Heart left ventricle (tissue), 16 donors: ENCODE measurements at regions not wholly inside any gene's neighbourhood (a gene's known extent, or its start where the extent isn't known, plus 50 kb on each side); places are given as distances from the start of the nearest gene placed in this dataset.

Source experiments
- ATAC-seq, 4 donors: fragments of 200-7000 bp; cut with Tn5 transposase; one replicate each; pipeline ENCODE4 v1.9.1; 2020 to 2022; ENCODE audit warnings: moderate library complexity in 4 of 4, mild to moderate bottlenecking in 3 of 4, moderate number of reproducible peaks in 1 of 4
- DNase-seq, 5 donors: peaks; one replicate each; pipeline ENCODE4 v3.0.0-alpha.2; 2020
- H3K27ac ChIP-seq, 12 donors: fragments of 200-600 bp; sonication (generic) in 4 of 12; one replicate each; pipeline versions ENCODE4 v1.5.0 to v1.8.0; 2016 to 2022; ENCODE audit warnings: mild to moderate bottlenecking in 2 of 12
- H3K27me3 ChIP-seq, 9 donors: fragments of 200-600 bp; sonication (generic) in 2 of 9; one replicate each; pipeline versions ENCODE4 v1.5.1 to v1.8.0; 2016 to 2022; ENCODE audit warnings: mild to moderate bottlenecking in 3 of 9
- H3K36me3 ChIP-seq, 9 donors: fragments of 200-600 bp; sonication (generic) in 2 of 9; one replicate each; pipeline versions ENCODE4 v1.5.0 to v1.8.0; 2018 to 2022; ENCODE audit warnings: mild to moderate bottlenecking in 2 of 9
- H3K4me1 ChIP-seq, 12 donors: fragments of 200-600 bp; sonication (generic) in 4 of 12; one replicate each; pipeline versions ENCODE4 v1.5.0 to v1.8.0; 2016 to 2022; ENCODE audit warnings: mild to moderate bottlenecking in 3 of 12
- H3K4me3 ChIP-seq, 12 donors: fragments of 200-600 bp; sonication (generic) in 4 of 12; one replicate each; pipeline versions ENCODE4 v1.5.0 to v1.8.0; 2017 to 2022; ENCODE audit warnings: mild to moderate bottlenecking in 9 of 12, moderate library complexity in 4 of 12
- H3K9me3 ChIP-seq, 12 donors: fragments of 200-600 bp; sonication (generic) in 4 of 12; one replicate each; pipeline versions ENCODE4 v1.5.0 to v1.8.0; 2016 to 2022; ENCODE audit warnings: mild to moderate bottlenecking in 1 of 12
- POLR2A ChIP-seq, 2 donors: fragments of 450-650 bp; IDR thresholded peaks; one replicate each; pipeline ENCODE4 v1.6.1; 2017; ENCODE audit warnings: antibody characterized with exemption in 2 of 2, mild to moderate bottlenecking in 2 of 2, moderate library complexity in 2 of 2
- WGBS, 4 donors: extraction: QIAGEN DNeasy Blood & Tissue Kit in 2 of 4; methylation state at CpG; one replicate each; pipeline versions ENCODE4 v1.1.5 to v1.1.7; 2013 to 2018; 5-methylcytosine and 5-hydroxymethylcytosine counted together
- intact Hi-C, 10 donors: fragments of 100-400 bp; cut with DNase I; formaldehyde crosslinking; loops; one replicate each; pipeline versions ENCODE4 v1.11.1 to v1.14.2; 2022
- TF ChIP-seq, protein P1 (sequence below), 12 donors: fragments of 200-600 bp; sonication (generic) in 4 of 12; IDR thresholded peaks; one replicate each; pipeline versions ENCODE4 v1.5.0 to v1.8.0; 2018 to 2022; ENCODE audit warnings: antibody characterized with exemption in 12 of 12, mild to moderate bottlenecking in 5 of 12
- donor health status: ischemic (EF 13 %, LVEDD 7.1; RV severe dilation, severe dysfunction).
- donor health status: healthy with polysubstance abuse.
- donor health status: DM: no; HTN: yes; CAD: no.
- donor health status: DM: no; HTN: no; CAD: no.
- donor health status: ischemic (EF 25% LVEDD 6.9; RV normal size, moderate dysfunction).
- donor health status: ischemic (EF 25% LVEDD 5.7; RV mildly dilated, moderate dysfunction).
- donor health status: healthy.
- donor health status: DM: yes; HTN: yes; CAD: no.
- donor health status: ischemic (EF 35%, LVEDD 5.7; RV mildly dilated, moderate dysfunction).
- donor health status: nonischemic (EF 11% LVEDD 7.7; RV severe dilation, severe dysfunction).
- donor health status: DM: yes; HTN: yes; CAD: no.
- donor health status: PGD.
- donor health status: ischemic (EF 29% LVEDD 5.4; RV normal size, mild dysfunction).
- donor health status: nonischemic (EF 23%, LVEDD 6.1; RV moderate dilation, normal function).

DNA sequence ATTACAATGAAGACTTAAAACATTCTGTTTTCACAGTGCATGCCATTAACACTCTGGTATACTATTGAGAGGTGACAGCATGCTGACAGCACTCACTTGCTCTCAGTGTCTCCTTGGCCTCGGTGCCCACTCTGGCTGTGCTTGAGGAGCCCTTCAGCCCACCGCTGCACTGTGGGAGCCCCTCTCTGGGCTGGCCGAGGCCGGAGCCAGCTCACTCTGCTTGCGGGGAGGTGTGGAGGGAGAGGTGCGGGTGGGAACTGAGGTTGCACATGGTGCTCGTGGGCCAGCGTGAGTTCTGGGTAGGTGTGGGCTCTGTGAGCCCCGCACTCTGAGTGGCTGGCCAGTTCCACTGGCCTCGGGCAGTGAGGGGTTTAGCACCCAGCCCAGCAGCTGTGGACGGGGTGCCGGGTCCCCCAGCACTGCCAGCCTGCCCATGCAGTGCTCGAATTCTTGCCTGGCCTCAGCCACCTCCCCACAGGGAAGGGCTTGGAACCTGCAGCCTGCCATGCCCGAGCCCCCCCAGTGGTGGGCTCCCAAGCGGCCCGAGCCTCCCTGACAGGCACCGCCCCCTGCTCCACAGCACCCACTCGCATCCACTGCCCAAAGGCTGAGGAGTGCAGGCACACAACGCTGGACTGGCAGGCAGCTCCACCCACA is 135.3 kb upstream of the AR start:
- Histone ChIP-seq H3K4me3 (no peak overlapping the region), H3K36me3 (no peaks in the 10 kb centered on the region), H3K4me1 (no peaks in the 10 kb centered on the region), H3K27me3 (no peaks in the 10 kb centered on the region), H3K9me3 (peaks cover 0 to 12% (median 0%) of the 10 kb centered on the region in 12 donors), H3K27ac (no peak overlapping the region)
- WGBS, 4 donors: 79 to 89% (median 87%) methylated on average over 17 to 19 of the region's 19 CpGs
- DNase-seq (no peak), ATAC-seq (no peak)
- TF ChIP-seq POLR2A (IDR thresholded peaks at IDR 0.05): no peak
- TF ChIP-seq, protein P1, sequence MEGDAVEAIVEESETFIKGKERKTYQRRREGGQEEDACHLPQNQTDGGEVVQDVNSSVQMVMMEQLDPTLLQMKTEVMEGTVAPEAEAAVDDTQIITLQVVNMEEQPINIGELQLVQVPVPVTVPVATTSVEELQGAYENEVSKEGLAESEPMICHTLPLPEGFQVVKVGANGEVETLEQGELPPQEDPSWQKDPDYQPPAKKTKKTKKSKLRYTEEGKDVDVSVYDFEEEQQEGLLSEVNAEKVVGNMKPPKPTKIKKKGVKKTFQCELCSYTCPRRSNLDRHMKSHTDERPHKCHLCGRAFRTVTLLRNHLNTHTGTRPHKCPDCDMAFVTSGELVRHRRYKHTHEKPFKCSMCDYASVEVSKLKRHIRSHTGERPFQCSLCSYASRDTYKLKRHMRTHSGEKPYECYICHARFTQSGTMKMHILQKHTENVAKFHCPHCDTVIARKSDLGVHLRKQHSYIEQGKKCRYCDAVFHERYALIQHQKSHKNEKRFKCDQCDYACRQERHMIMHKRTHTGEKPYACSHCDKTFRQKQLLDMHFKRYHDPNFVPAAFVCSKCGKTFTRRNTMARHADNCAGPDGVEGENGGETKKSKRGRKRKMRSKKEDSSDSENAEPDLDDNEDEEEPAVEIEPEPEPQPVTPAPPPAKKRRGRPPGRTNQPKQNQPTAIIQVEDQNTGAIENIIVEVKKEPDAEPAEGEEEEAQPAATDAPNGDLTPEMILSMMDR (IDR thresholded peaks at IDR 0.05): no peak
- intact Hi-C loops: no loop called here

DNA sequence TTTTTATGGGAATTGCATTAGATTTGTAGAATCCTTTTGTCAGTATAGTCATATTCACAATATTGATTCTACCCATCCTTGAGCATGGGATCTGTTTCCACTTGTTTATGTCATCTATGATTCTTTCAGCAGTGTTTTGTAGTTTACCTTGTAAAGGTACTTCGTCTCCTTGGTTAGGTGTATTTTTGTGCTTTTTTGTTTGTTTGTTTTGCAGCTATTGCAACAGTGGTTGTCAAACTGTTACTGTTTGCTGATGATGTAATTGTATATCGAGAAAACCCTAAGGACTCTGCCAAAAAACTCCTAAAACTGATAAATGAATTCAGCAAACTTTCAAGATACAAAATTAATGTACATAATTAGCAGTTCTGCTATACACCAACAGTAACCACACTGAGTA is 127.9 kb upstream of the AR start:
- 74 to 82% (median 77%) methylated on average over 2 of the region's 2 CpGs for WGBS, 4 donors
- ATAC-seq: no peak
- H3K36me3 ChIP-seq: no peaks in the 10 kb centered on the region

DNA sequence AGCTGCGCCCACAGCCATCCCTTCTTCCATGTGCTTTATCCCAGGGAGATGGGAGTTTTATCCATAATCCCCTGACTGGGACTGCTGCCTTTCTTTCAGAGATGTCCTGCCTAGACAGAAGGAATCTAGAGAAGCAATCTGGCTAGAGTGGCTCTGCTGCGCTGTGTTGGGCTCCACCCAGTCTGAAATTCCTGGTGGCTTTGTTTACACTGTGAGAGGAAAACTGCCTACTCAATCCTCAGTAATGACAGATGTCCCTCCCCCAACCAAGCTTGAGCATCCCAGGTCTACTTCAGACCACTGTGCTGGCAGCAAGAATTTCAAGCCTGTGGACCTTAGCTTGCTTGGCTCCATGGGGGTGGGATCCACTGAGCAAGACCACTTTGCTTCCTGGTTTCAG is 116.9 kb upstream of the AR start:
- 82 to 92% (median 84%) methylated on average over 2 of the region's 2 CpGs for WGBS, 4 donors

More for the DNA sequence above, 127.9 kb upstream of the AR start:
- Histone ChIP-seq H3K27me3 (no peaks in the 10 kb centered on the region), H3K9me3 (peaks cover 0 to 26% (median 8%) of the 10 kb centered on the region in 12 donors), H3K4me1 (no peaks in the 10 kb centered on the region), H3K4me3 (no peak overlapping the region), H3K27ac (no peak overlapping the region)
- no peak for DNase-seq
- no peak for TF ChIP-seq POLR2A (IDR thresholded peaks at IDR 0.05)
- TF ChIP-seq, protein P1 (IDR thresholded peaks at IDR 0.05): no peak
- intact Hi-C loops: no loop called here

DNA sequence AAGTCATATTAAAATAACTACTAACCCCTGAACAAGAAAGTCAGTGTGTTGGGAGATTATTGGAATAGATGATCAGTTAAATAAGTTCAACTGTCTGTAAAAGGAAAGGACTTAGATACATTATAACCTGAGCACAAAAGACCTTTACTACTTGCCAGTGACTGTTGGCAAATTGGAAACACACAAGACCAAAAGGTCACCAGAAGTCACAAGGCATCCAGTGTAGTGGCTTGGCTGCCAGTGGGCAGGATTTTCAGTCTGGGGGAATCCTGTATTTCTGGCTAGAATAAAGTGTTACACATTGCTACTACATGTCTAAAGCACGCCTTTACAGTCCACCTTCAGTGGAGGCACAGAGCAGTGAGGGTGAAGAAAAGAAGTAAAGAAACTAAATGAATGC is 108.3 kb upstream of the AR start:
- Histone ChIP-seq H3K27me3 (no peaks in the 10 kb centered on the region), H3K36me3 (no peaks in the 10 kb centered on the region), H3K4me1 (no peaks in the 10 kb centered on the region), H3K27ac (no peak overlapping the region), H3K4me3 (no peak overlapping the region), H3K9me3 (peaks cover 0 to 4% (median 0%) of the 10 kb centered on the region in 12 donors)
- DNase-seq: no peak
- 46 to 72% (median 56%) methylated on average over 1 of the region's 1 CpG for WGBS, 4 donors
- ATAC-seq: no peak
- TF ChIP-seq, protein P1 (IDR thresholded peaks at IDR 0.05): no peak
- TF ChIP-seq POLR2A (IDR thresholded peaks at IDR 0.05): no peak
- intact Hi-C loops: no loop called here

More for the DNA sequence above, 116.9 kb upstream of the AR start:
- Histone ChIP-seq H3K9me3 (peaks cover 0 to 38% (median 0%) of the 10 kb centered on the region in 12 donors), H3K27me3 (no peaks in the 10 kb centered on the region), H3K4me1 (no peaks in the 10 kb centered on the region), H3K4me3 (no peak overlapping the region), H3K27ac (no peak overlapping the region), H3K36me3 (no peaks in the 10 kb centered on the region)
- no peak for TF ChIP-seq POLR2A (IDR thresholded peaks at IDR 0.05)
- TF ChIP-seq, protein P1 (IDR thresholded peaks at IDR 0.05): no peak
- intact Hi-C loops: no loop called here
- no peak for ATAC-seq
- DNase-seq: no peak
